ENCODE measurements at regions not wholly inside any gene's neighbourhood (a gene's known extent, or its start where the extent isn't known, plus 50 kb on each side); places are given as distances from the start of the nearest gene placed in this dataset.
"Not testable (repeated sequence)": the region's sequence is repeated elsewhere in the genome, so short reads cannot be mapped to it uniquely, and the experiment has no call there.

DNA sequence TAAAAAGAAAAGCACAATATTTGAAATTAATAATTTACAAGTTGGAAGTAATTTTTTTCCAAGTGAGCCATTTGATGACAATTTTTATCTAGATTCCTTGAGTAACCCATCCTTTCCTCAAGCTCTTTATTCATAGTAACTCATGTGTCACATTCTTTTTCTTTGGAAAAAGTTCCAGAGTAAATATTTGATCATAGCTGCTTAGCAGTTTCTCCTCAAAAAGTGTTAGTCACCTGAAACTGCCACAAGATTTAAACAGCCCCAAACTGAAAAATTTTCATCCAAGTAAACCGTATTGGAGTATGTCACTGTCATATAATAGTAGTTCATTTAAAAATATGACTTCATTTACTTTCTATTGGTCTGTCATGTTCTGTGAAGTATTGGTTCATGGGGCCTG lies 94.6 kb upstream of the CASK start:
- Mint-ChIP-seq H3K36me3 (ENCODE audit: low read depth) (no peaks in the 10 kb centered on the region), H3K9me3 (no peaks in the 10 kb centered on the region), H3K27ac (no peak overlapping the region), H3K4me1 (peaks cover 9% of the 10 kb centered on the region), H3K27me3 (peaks cover 3% of the 10 kb centered on the region), H3K4me3 (no peak overlapping the region)
- ChIA-PET POLR2A (no interaction called here), CTCF (no interaction called here)
- no peak for DNase-seq

DNA sequence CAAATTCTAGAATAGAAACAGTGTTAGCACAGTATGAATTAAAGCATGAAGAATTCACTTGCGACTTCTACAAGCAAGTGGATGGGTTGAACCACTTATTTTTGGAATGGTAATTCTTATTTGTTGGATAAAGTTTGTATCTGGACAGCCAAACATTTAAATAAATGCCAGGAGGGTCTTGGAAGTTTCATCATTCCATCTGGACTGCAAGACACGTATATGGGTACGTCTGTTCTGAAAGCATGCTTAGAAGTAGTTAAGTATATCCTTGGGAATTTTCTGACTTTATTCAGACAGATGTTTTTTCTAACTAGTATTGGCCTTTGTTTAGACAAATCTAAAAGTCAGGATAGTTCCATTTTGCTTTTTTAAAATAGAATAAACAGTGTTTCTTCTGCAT lies 77.5 kb upstream of the CASK start:
- Mint-ChIP-seq H3K4me3 (no peak overlapping the region), H3K36me3 (ENCODE audit: low read depth) (no peaks in the 10 kb centered on the region), H3K9me3 (no peaks in the 10 kb centered on the region), H3K4me1 (no peaks in the 10 kb centered on the region), H3K27me3 (peaks cover 2% of the 10 kb centered on the region), H3K27ac (no peak overlapping the region)
- DNase-seq = no peak
- CTCF ChIA-PET = no interaction called here
- POLR2A ChIA-PET = no interaction called here

DNA sequence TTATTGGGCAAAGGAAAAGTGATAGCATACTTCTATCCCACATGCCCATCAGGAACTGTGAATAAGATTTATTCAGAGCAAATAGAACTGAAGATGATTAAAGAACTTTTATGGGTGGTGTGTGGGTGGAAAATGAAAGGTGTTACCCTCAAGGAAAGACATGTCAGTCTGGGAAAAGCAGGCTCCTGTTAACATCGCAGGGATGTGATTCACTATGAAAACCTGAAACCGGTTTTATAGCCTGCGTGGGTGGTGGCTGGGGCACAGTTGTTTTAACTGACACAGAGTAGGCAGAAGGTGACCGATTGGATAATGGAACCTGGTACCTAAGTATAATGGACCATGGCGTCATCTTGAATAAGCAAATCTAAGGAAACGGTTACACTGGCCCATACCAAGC lies 61.3 kb upstream of the CASK start:
- Mint-ChIP-seq H3K4me1 (no peaks in the 10 kb centered on the region), H3K27ac (no peak overlapping the region), H3K9me3 (no peaks in the 10 kb centered on the region), H3K27me3 (peaks cover 6% of the 10 kb centered on the region), H3K36me3 (ENCODE audit: low read depth) (no peaks in the 10 kb centered on the region), H3K4me3 (no peak overlapping the region)
- no peak for DNase-seq
- ChIA-PET POLR2A (no interaction called here), CTCF (no interaction called here)

DNA sequence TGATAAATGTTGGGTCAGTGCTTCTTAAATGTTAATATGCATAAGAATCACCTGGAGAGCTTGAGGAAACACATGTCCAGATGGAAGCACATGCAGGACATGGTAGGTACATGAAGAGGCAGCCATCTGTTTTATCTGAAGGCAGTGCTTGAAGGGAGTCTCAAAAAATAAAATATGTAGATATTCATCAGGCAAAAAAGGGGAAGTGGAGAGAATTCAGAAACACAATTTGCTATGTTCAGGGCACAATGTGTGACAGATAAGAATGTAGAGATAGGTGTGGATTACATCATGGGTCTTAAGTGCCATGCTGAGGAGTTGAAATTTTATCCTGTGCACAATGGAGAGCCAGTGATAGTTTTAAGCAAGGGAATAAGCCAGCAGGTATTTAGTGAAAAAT lies 59.6 kb upstream of the CASK start:
- POLR2A ChIA-PET = no interaction called here
- no peak for DNase-seq
- H3K36me3 Mint-ChIP-seq (ENCODE audit: low read depth) = no peaks in the 10 kb centered on the region
- H3K9me3 Mint-ChIP-seq = no peaks in the 10 kb centered on the region
- CTCF ChIA-PET = no interaction called here
- peaks cover 2% of the 10 kb centered on the region for H3K27me3 Mint-ChIP-seq
- no peak overlapping the region for H3K27ac Mint-ChIP-seq
- no peaks in the 10 kb centered on the region for H3K4me1 Mint-ChIP-seq
- H3K4me3 Mint-ChIP-seq = no peak overlapping the region

DNA sequence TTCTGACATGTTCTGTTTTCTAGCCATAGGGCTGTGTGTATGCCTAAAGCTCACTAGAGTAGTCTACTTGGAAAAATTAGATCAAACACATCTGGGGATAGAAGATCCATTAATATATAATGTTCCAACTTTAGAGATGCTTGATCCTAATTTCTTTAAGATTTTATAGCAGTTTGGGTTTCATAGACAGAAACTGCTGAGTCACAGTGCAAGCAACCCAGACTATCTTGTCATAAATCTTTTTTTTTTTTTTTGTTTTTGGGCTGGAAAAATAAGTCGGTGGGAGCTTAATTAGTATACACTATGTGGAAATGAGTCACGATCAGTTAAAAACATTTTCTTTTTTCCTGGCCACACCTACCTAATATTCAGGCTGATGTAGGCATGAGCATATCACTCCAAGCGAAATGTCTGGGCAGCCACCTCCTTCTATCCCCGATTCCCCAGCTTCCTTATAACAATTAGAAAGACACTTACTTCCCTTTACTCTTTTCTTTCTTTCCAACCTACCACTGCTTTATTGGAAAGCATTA lies 58.2 kb upstream of the CASK start:
- ChIA-PET POLR2A (no interaction called here), CTCF (interaction anchor here (0.6 kb wide), 1 partner anchor 212 kb away, joined by 3 read pairs; no protein-coding TSS in a partner anchor)
- Mint-ChIP-seq H3K4me1 (no peaks in the 10 kb centered on the region), H3K9me3 (no peaks in the 10 kb centered on the region), H3K4me3 (no peak overlapping the region), H3K36me3 (ENCODE audit: low read depth) (no peaks in the 10 kb centered on the region), H3K27me3 (peaks cover 2% of the 10 kb centered on the region), H3K27ac (no peak overlapping the region)
- DNase-seq = no peak

DNA sequence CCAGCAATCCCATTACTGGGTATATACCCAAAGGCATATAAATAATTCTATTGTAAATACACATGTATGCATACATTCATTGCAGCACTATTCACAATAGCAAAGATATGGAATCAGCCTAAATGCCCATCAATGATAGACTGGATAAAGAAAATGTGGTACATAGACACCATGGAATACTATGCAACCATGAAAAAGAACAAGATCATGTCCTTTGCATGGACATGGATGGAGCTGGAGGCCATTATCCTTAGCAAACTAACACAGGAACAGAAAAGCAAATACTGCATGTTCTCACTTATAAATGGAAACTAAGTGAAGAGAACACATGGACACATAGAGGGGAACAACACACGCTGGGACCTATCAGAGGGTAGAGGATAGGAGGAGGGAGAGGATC lies 51.3 kb upstream of the CASK start:
- H3K36me3 Mint-ChIP-seq (ENCODE audit: low read depth); POLR2A ChIA-PET; H3K4me3 Mint-ChIP-seq; H3K27ac Mint-ChIP-seq; H3K4me1 Mint-ChIP-seq; CTCF ChIA-PET; H3K9me3 Mint-ChIP-seq; H3K27me3 Mint-ChIP-seq; DNase-seq: not testable (repeated sequence)

DNA sequence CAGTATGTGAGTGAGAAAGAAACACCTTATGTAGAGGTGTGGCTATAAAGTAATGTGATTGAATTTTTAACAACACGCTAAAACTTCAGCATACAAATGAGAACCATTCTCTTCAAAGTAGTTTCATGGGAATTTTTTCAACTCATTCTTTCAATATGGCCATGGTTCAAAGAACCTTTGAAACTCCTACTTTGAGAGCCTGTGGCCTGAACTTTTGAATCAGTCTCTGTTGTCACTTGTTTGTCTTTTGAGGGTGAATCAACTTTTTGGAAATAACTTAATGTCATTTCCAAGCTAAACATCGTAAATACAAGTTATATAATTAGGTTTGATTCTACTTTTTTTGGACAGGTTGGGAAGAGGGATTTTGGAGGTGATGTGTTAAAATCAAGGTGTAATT lies 49.9 kb upstream of the CASK start:
- Mint-ChIP-seq H3K27me3 (peaks cover 3% of the 10 kb centered on the region), H3K4me3 (no peak overlapping the region), H3K9me3 (peaks cover 3% of the 10 kb centered on the region), H3K4me1 (no peaks in the 10 kb centered on the region), H3K27ac (no peak overlapping the region), H3K36me3 (ENCODE audit: low read depth) (no peaks in the 10 kb centered on the region)
- CTCF ChIA-PET = no interaction called here
- POLR2A ChIA-PET = no interaction called here
- no peak for DNase-seq

Measured in activated CD4-positive, alpha-beta T cell treated with anti-CD3 and anti-CD28 coated beads, Interleukin-2, amount 10 ng/mL, durations not matched to agents 7 days and 5 days (primary cell).